Osteoblast (primary cell): ENCODE measurements at regions not wholly inside any gene's neighbourhood (a gene's known extent, or its start where the extent isn't known, plus 50 kb on each side); places are given as distances from the start of the nearest gene placed in this dataset.

Source experiments
- DNase-seq: peaks from one replicate; pipeline ENCODE4 v3.0.0; 2011; ENCODE audit warnings: low spot score, mixed read lengths; ENCODE audit not compliant: insufficient read length; ENCODE audit errors: missing footprints
- H2AFZ ChIP-seq: 2 replicates; pipeline ENCODE4 v1.6.0; 2011; ENCODE audit warnings: mild to moderate bottlenecking, low read length
- H3K27ac ChIP-seq: 2 replicates; pipeline ENCODE4 v1.5.1; 2011; ENCODE audit warnings: mild to moderate bottlenecking, low read depth, low read length, moderate library complexity
- H3K27me3 ChIP-seq: 2 replicates; pipeline ENCODE4 v1.6.0; 2012; ENCODE audit warnings: mild to moderate bottlenecking, control low read depth, inconsistent platforms, low read length, moderate library complexity; ENCODE audit not compliant: insufficient read depth
- H3K36me3 ChIP-seq: 2 replicates; pipeline ENCODE4 v1.5.1; 2011; ENCODE audit warnings: mild to moderate bottlenecking, low read length, control low read depth, moderate library complexity; ENCODE audit not compliant: insufficient read depth
- H3K4me1 ChIP-seq: 2 replicates; pipeline ENCODE4 v1.5.1; 2011; ENCODE audit warnings: mild to moderate bottlenecking, low read length, control low read depth, moderate library complexity; ENCODE audit not compliant: insufficient read depth
- H3K4me2 ChIP-seq: 2 replicates; pipeline ENCODE4 v1.6.0; 2011; ENCODE audit warnings: mild to moderate bottlenecking, low read length; ENCODE audit not compliant: insufficient read depth
- H3K4me3 ChIP-seq: fragments of 200-600 bp; sonication (generic); 3 replicates; pipeline ENCODE4 v1.5.1; 2012; ENCODE audit warnings: mild to moderate bottlenecking, low read length, inconsistent platforms; ENCODE audit not compliant: insufficient read depth
- H3K79me2 ChIP-seq: 2 replicates; pipeline ENCODE4 v1.6.0; 2012; ENCODE audit warnings: mild to moderate bottlenecking, low read length, control low read depth, inconsistent platforms; ENCODE audit not compliant: insufficient read depth
- H3K9me3 ChIP-seq: 2 replicates; pipeline ENCODE4 v1.5.1; 2011; ENCODE audit warnings: low read depth, low read length, control low read depth
- H4K20me1 ChIP-seq: 2 replicates; pipeline ENCODE4 v1.6.0; 2012; ENCODE audit warnings: mild to moderate bottlenecking, low read length, control low read depth; ENCODE audit not compliant: insufficient read depth
- CTCF ChIP-seq: IDR thresholded peaks from 2 replicates; pipeline ENCODE4 v1.5.1; 2011; ENCODE audit warnings: mild to moderate bottlenecking, low read depth, low read length, moderate library complexity; ENCODE audit errors: extremely low read depth

- Histone ChIP-seq H3K27me3 (no peaks in the 10 kb centered on the region), H3K9me3 (no peaks in the 10 kb centered on the region), H3K27ac (no peak overlapping the region), H3K36me3 (no peaks in the 10 kb centered on the region), H2AFZ (no peak overlapping the region), H3K79me2 (no peaks in the 10 kb centered on the region), H3K4me2 (no peak overlapping the region), H3K4me1 (peaks cover 10% of the 10 kb centered on the region), H4K20me1 (no peaks in the 10 kb centered on the region), H3K4me3 (no peak overlapping the region)
- no peak for DNase-seq
- TF ChIP-seq CTCF: no peak
Observed at GRCh38 chr20:19913927-19914614, 103.1 kb upstream of the NAA20 start.

- Histone ChIP-seq H3K4me2 (no peak overlapping the region), H3K27me3 (no peaks in the 10 kb centered on the region), H3K27ac (no peak overlapping the region), H3K36me3 (no peaks in the 10 kb centered on the region), H3K9me3 (no peaks in the 10 kb centered on the region), H4K20me1 (no peaks in the 10 kb centered on the region), H3K4me1 (peaks cover 10% of the 10 kb centered on the region), H3K4me3 (no peak overlapping the region), H2AFZ (no peak overlapping the region), H3K79me2 (no peaks in the 10 kb centered on the region)
- TF ChIP-seq CTCF: no peak
- DNase-seq: no peak
Observed at GRCh38 chr20:19915111-19915798, 101.9 kb upstream of the NAA20 start.

GRCh38 chr20:19916531-19917485 lies 100.4 kb upstream of the NAA20 start:
- H3K36me3 ChIP-seq: no peaks in the 10 kb centered on the region
- DNase-seq: peak; percentile 49
- TF ChIP-seq CTCF: no peak
- H3K27ac ChIP-seq: no peak overlapping the region
- no peaks in the 10 kb centered on the region for H4K20me1 ChIP-seq
- no peak overlapping the region for H2AFZ ChIP-seq
- H3K4me3 ChIP-seq: no peak overlapping the region
- H3K4me1 ChIP-seq: peaks cover 10% of the 10 kb centered on the region
- H3K9me3 ChIP-seq: no peaks in the 10 kb centered on the region
- H3K79me2 ChIP-seq: no peaks in the 10 kb centered on the region
- H3K4me2 ChIP-seq: no peak overlapping the region
- no peaks in the 10 kb centered on the region for H3K27me3 ChIP-seq
